Loucy (cell line): ENCODE measurements at regions not wholly inside any gene's neighbourhood (a gene's known extent, or its start where the extent isn't known, plus 50 kb on each side); places are given as distances from the start of the nearest gene placed in this dataset.

ENCODE experiments used
- EZH2phosphoT487 ChIP-seq: fragments of 200-600 bp; IDR thresholded peaks from 2 replicates; pipeline ENCODE4 v1.6.1; 2018; ENCODE audit warnings: antibody characterized with exemption, mild to moderate bottlenecking, moderate library complexity, borderline replicate concordance
- TF ChIP-seq, protein P1 (sequence below): fragments of 200-600 bp; sonication (generic); conservative IDR thresholded peaks from 2 replicates; pipeline ENCODE4 v1.5.1; 2014; ENCODE audit warnings: mild to moderate bottlenecking, antibody characterized with exemption, low read length

DNA sequence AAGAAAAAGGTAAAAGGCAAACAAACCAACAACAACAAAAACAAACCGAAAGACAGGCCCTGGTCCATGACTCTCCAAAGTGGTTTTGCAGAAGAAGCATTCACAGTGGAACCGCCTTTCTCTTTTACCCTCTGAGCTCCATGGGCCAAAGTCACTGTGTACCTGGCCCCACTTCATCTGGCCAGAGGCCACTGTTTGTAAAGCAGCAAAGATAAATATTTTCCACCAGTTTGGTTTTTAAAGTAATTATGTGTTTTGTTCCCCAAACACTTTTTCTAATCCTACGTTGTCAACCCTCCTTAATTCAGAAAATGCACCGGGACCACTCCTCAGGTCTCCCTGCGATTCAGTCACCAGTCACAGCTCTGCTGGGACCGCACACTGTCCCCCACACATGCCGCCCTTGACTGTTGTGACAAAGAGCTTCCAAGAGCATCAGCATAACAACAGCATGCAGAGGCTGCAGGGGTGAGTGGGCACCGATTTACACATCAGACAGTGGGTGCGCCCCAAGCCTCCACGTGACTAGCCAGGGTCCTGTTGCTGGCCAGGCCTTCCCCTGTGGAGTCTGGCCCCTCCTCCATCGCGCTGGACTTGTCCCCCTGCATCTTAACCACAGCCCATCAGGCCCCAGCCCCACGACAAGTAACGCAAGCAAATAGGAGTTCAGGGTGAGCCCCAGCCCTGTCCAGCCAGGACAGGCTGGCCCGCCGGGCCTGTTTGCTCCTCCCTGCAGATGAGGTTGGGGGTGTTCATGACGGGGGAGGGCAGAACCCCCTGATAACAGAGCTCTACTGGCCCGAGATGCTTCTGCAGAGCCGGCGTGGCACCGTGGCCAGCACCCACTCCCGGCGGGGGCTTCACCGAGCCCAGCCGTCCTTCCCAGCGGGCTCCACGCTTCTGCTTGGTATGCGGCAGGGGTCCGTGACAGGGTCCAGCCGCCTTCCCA, 65.2 kb upstream of the DIO3 start:
- TF ChIP-seq, protein P1, sequence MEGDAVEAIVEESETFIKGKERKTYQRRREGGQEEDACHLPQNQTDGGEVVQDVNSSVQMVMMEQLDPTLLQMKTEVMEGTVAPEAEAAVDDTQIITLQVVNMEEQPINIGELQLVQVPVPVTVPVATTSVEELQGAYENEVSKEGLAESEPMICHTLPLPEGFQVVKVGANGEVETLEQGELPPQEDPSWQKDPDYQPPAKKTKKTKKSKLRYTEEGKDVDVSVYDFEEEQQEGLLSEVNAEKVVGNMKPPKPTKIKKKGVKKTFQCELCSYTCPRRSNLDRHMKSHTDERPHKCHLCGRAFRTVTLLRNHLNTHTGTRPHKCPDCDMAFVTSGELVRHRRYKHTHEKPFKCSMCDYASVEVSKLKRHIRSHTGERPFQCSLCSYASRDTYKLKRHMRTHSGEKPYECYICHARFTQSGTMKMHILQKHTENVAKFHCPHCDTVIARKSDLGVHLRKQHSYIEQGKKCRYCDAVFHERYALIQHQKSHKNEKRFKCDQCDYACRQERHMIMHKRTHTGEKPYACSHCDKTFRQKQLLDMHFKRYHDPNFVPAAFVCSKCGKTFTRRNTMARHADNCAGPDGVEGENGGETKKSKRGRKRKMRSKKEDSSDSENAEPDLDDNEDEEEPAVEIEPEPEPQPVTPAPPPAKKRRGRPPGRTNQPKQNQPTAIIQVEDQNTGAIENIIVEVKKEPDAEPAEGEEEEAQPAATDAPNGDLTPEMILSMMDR, result no peak
- TF ChIP-seq EZH2phosphoT487, result no peak
